GM19372 (cell line): ENCODE measurements at regions not wholly inside any gene's neighbourhood (a gene's known extent, or its start where the extent isn't known, plus 50 kb on each side); places are given as distances from the start of the nearest gene placed in this dataset.
"Not testable (repeated sequence)": the region's sequence is repeated elsewhere in the genome, so short reads cannot be mapped to it uniquely, and the experiment has no call there.

Experiments used
- ATAC-seq: cut with Tn5 transposase; IDR thresholded peaks from one replicate; pipeline ENCODE4 v1.9.1; 2021; ENCODE audit warnings: mild to moderate bottlenecking, low read depth, moderate library complexity; ENCODE audit not compliant: unreplicated experiment

GRCh38 chr18:55999641-56000040 is 411.6 kb upstream of the TCF4 start:
- no peak for ATAC-seq

- ATAC-seq, result no peak
Measured at GRCh38 chr18:55998801-55999385, 410.9 kb upstream of the TCF4 start.

- ATAC-seq, result no peak
Measured at GRCh38 chr18:55998071-55998522, 410.1 kb upstream of the TCF4 start.

- no peak for ATAC-seq
Measured at GRCh38 chr18:55997151-55997561, 409.2 kb upstream of the TCF4 start.

- ATAC-seq, result no peak
Measured at GRCh38 chr18:55996717-55997116, 408.7 kb upstream of the TCF4 start.

- ATAC-seq, result no peak
Measured at GRCh38 chr18:55990186-55990585, 402.2 kb upstream of the TCF4 start.

- no peak for ATAC-seq
Measured at GRCh38 chr18:55988537-55988936, 400.5 kb upstream of the TCF4 start.

GRCh38 chr18:55983433-55983832 is 395.4 kb upstream of the TCF4 start:
- no peak for ATAC-seq

- ATAC-seq, result no peak
Measured at GRCh38 chr18:55982992-55983391, 395.0 kb upstream of the TCF4 start.

GRCh38 chr18:55981712-55982475 is 393.9 kb upstream of the TCF4 start:
- ATAC-seq, result no peak

GRCh38 chr18:55974521-55974920 is 386.5 kb upstream of the TCF4 start:
- ATAC-seq, result no peak

GRCh38 chr18:55968550-55968949 is 380.6 kb upstream of the TCF4 start:
- ATAC-seq, result no peak

- ATAC-seq, result no peak
Measured at GRCh38 chr18:55967019-55967418, 379.0 kb upstream of the TCF4 start.

GRCh38 chr18:55964171-55964570 is 376.2 kb upstream of the TCF4 start:
- no peak for ATAC-seq

GRCh38 chr18:55953326-55953725 is 365.3 kb upstream of the TCF4 start:
- ATAC-seq, result no peak

- not testable (repeated sequence) for ATAC-seq
Measured at GRCh38 chr18:55951738-55952137, 363.7 kb upstream of the TCF4 start.

GRCh38 chr18:55950379-55951166 is 362.6 kb upstream of the TCF4 start:
- no peak for ATAC-seq

- no peak for ATAC-seq
Measured at GRCh38 chr18:55934821-55935220, 346.8 kb upstream of the TCF4 start.

- no peak for ATAC-seq
Measured at GRCh38 chr18:55932675-55933074, 344.7 kb upstream of the TCF4 start.

GRCh38 chr18:55927831-55928230 is 339.8 kb upstream of the TCF4 start:
- no peak for ATAC-seq

- no peak for ATAC-seq
Measured at GRCh38 chr18:55925772-55926171, 337.8 kb upstream of the TCF4 start.
